ENCODE measurements at regions not wholly inside any gene's neighbourhood (a gene's known extent, or its start where the extent isn't known, plus 50 kb on each side); places are given as distances from the start of the nearest gene placed in this dataset.

DNA sequence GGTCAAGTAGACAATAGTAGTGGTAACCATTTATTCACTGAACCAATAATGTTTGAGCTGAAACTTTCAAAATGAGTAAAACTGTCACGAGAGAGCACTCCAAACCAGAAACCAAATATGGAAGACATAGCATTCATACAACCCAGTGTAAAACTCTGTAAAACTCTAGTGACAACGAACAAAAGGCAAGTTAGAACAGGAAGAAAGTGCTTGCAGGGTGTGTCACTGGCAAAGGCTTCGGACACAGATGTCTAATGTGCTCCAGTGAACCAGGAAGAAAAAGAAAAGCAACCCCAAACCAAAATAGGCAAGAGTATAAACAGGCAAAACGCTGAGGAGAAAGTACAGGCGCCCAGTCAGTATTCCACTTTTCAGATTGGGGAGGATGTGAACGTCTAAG is 79.3 kb upstream of the FZD10 start:
- TF ChIP-seq, protein P1, sequence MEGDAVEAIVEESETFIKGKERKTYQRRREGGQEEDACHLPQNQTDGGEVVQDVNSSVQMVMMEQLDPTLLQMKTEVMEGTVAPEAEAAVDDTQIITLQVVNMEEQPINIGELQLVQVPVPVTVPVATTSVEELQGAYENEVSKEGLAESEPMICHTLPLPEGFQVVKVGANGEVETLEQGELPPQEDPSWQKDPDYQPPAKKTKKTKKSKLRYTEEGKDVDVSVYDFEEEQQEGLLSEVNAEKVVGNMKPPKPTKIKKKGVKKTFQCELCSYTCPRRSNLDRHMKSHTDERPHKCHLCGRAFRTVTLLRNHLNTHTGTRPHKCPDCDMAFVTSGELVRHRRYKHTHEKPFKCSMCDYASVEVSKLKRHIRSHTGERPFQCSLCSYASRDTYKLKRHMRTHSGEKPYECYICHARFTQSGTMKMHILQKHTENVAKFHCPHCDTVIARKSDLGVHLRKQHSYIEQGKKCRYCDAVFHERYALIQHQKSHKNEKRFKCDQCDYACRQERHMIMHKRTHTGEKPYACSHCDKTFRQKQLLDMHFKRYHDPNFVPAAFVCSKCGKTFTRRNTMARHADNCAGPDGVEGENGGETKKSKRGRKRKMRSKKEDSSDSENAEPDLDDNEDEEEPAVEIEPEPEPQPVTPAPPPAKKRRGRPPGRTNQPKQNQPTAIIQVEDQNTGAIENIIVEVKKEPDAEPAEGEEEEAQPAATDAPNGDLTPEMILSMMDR (IDR thresholded peaks at IDR 0.05; ENCODE audit: poor library complexity) = no peak
- no peak for TF ChIP-seq EZH2 (IDR thresholded peaks at IDR 0.05; ENCODE audit: borderline replicate concordance)

Data from hepatocyte (in vitro differentiated cells).